ENCODE measurements at regions not wholly inside any gene's neighbourhood (a gene's known extent, or its start where the extent isn't known, plus 50 kb on each side); places are given as distances from the start of the nearest gene placed in this dataset.

DNA sequence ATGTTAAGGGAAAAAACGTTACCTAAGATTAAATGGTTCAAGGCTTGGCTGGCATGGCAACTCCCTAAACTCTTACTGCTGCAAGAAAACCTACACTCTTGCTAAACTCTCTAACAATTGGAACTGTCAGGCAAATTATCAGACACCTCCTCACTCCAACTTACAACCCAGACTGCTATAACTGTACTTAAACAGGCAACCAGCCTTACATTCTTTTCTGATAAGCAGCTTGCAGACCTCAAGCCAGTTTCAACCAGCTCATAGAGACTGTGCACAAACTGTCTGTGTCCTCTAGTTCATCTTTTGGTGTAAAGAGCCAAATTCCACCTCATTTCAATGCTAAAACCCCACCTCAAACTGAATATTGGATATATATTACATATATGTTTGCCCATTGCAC is 504.9 kb downstream of the UBE2NL start (continued):
- TF ChIP-seq ISL1 (CRISPR knock-in tag; IDR thresholded peaks at IDR 0.05) (no peak), ZNF70 (CRISPR knock-in tag; IDR thresholded peaks at IDR 0.05) (no peak), ZFP30 (CRISPR knock-in tag; IDR thresholded peaks at IDR 0.05) (no peak), BACH2 (CRISPR knock-in tag; IDR thresholded peaks at IDR 0.05; ENCODE audit: borderline replicate concordance) (no peak), PPARA (CRISPR knock-in tag; IDR thresholded peaks at IDR 0.05; ENCODE audit: borderline replicate concordance) (no peak), ZFP3 (CRISPR knock-in tag; IDR thresholded peaks at IDR 0.05) (no peak), ZC3H10 (CRISPR knock-in tag; IDR thresholded peaks at IDR 0.05) (no peak), SNAI2 (CRISPR knock-in tag; IDR thresholded peaks at IDR 0.05) (no peak), RARB (CRISPR knock-in tag; IDR thresholded peaks at IDR 0.05) (no peak)
